ENCODE measurements at regions not wholly inside any gene's neighbourhood (a gene's known extent, or its start where the extent isn't known, plus 50 kb on each side); places are given as distances from the start of the nearest gene placed in this dataset.
A peak's percentile ranks its signal among the peaks of the same experiment; 100 is the strongest.
"Not testable (repeated sequence)": the region's sequence is repeated elsewhere in the genome, so short reads cannot be mapped to it uniquely, and the experiment has no call there.

- ATAC-seq (no peak), DNase-seq (no peak)
- intact Hi-C loops (cut with micrococcal nuclease): no loop called here
These were observed 72.6 kb downstream of the ISX start for GRCh38 chr22:35138521-35138920.

GRCh38 chr22:35140879-35141745 lies 75.2 kb downstream of the ISX start:
- no peak for DNase-seq
- intact Hi-C loops (cut with micrococcal nuclease): no loop called here
- ATAC-seq: no peak

- ATAC-seq: no peak
These were observed 82.4 kb downstream of the ISX start for GRCh38 chr22:35148381-35148780.

GRCh38 chr22:35148866-35149548 lies 83.0 kb downstream of the ISX start:
- DNase-seq (no peak), ATAC-seq (no peak)
- intact Hi-C loops (cut with micrococcal nuclease): no loop called here

More at GRCh38 chr22:35148381-35148780, 82.4 kb downstream of the ISX start:
- intact Hi-C loops (cut with micrococcal nuclease): no loop called here
- DNase-seq: no peak

GRCh38 chr22:35150183-35151107 lies 84.5 kb downstream of the ISX start:
- DNase-seq (peak; percentile 72), ATAC-seq (peak; percentile 76)
- intact Hi-C loops (cut with micrococcal nuclease): loop anchor here (10.0 kb wide), 1 partner anchor 736 kb away; no protein-coding TSS in a partner anchor

GRCh38 chr22:35152316-35152715 lies 86.4 kb downstream of the ISX start:
- no peak for DNase-seq
- no peak for ATAC-seq
- intact Hi-C loops (cut with micrococcal nuclease): loop anchor here (10.0 kb wide), 1 partner anchor 738 kb away; no protein-coding TSS in a partner anchor

- intact Hi-C loops (cut with micrococcal nuclease): loop anchor here (10.0 kb wide), 1 partner anchor 740 kb away; no protein-coding TSS in a partner anchor
- peak; percentile 52 for DNase-seq
- ATAC-seq: peak; percentile 78
These were observed 89.0 kb downstream of the ISX start for GRCh38 chr22:35154937-35155387.

- intact Hi-C loops (cut with micrococcal nuclease): loop anchor here (10.0 kb wide), 1 partner anchor 741 kb away; no protein-coding TSS in a partner anchor
- ATAC-seq: no peak
- DNase-seq: no peak
These were observed 89.6 kb downstream of the ISX start for GRCh38 chr22:35155403-35156025.

GRCh38 chr22:35156945-35157344 lies 91.0 kb downstream of the ISX start:
- intact Hi-C loops (cut with micrococcal nuclease): loop anchor here (10.0 kb wide), 1 partner anchor 742 kb away; no protein-coding TSS in a partner anchor
- DNase-seq (no peak), ATAC-seq (no peak)

- ATAC-seq (no peak), DNase-seq (no peak)
- intact Hi-C loops (cut with micrococcal nuclease): loop anchor here (10.0 kb wide), 1 partner anchor 744 kb away; no protein-coding TSS in a partner anchor
These were observed 92.4 kb downstream of the ISX start for GRCh38 chr22:35158336-35158735.

GRCh38 chr22:35159343-35159742 lies 93.4 kb downstream of the ISX start:
- ATAC-seq (no peak), DNase-seq (no peak)
- intact Hi-C loops (cut with micrococcal nuclease): loop anchor here (10.0 kb wide), 1 partner anchor 745 kb away; no protein-coding TSS in a partner anchor

GRCh38 chr22:35160268-35160667 lies 94.3 kb downstream of the ISX start:
- DNase-seq: no peak
- no peak for ATAC-seq
- intact Hi-C loops (cut with micrococcal nuclease): no loop called here

GRCh38 chr22:35165896-35166295 lies 91.4 kb upstream of the HMGXB4 start:
- DNase-seq; intact Hi-C loops (cut with micrococcal nuclease); ATAC-seq: not testable (repeated sequence)

GRCh38 chr22:35170716-35171697 lies 86.3 kb upstream of the HMGXB4 start:
- no peak for ATAC-seq
- intact Hi-C loops (cut with micrococcal nuclease): no loop called here

GRCh38 chr22:35172442-35172841 lies 84.9 kb upstream of the HMGXB4 start:
- intact Hi-C loops (cut with micrococcal nuclease): no loop called here
- DNase-seq (no peak), ATAC-seq (no peak)

More at GRCh38 chr22:35170716-35171697, 86.3 kb upstream of the HMGXB4 start:
- no peak for DNase-seq

- intact Hi-C loops (cut with micrococcal nuclease): no loop called here
- ATAC-seq: no peak
- DNase-seq: no peak
These were observed 83.6 kb upstream of the HMGXB4 start for GRCh38 chr22:35173655-35174054.

GRCh38 chr22:35174401-35175038 lies 82.8 kb upstream of the HMGXB4 start:
- ATAC-seq (no peak), DNase-seq (no peak)
- intact Hi-C loops (cut with micrococcal nuclease): no loop called here
